NCI-H345 treated with DMSO at 0.1 percent for 48 hours (cell line): ENCODE measurements at regions not wholly inside any gene's neighbourhood (a gene's known extent, or its start where the extent isn't known, plus 50 kb on each side); places are given as distances from the start of the nearest gene placed in this dataset.

ENCODE experiments used
- DNase-seq: peaks from one replicate; lab custom pipeline; 2025; ENCODE audit not compliant: unreplicated experiment; lab: John Stamatoyannopoulos, UW

GRCh38 chr7:19235680-19236079, 90.5 kb upstream of the FERD3L start:
- DNase-seq: no peak

DNA sequence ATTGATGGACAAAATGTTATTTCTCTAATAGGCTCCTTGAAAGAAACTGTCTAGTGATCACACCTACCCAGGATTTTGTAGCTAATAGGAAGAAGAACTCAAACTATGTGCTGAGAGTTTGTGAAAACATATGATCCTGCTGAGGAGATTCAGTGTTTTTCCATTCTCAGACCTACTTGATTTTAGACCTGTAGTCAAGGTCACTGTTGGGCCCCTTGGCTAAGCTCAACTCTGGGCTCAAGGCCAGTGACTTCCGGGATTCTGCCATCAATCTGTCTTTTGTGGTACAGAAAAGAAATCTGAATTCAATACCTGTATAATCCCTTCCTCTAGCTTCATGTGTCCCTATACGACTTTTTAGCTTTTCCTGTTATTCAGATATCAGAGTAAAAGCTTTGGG, 79.7 kb upstream of the FERD3L start:
- DNase-seq: no peak

GRCh38 chr7:19215412-19215811, 70.2 kb upstream of the FERD3L start:
- DNase-seq: no peak

DNA sequence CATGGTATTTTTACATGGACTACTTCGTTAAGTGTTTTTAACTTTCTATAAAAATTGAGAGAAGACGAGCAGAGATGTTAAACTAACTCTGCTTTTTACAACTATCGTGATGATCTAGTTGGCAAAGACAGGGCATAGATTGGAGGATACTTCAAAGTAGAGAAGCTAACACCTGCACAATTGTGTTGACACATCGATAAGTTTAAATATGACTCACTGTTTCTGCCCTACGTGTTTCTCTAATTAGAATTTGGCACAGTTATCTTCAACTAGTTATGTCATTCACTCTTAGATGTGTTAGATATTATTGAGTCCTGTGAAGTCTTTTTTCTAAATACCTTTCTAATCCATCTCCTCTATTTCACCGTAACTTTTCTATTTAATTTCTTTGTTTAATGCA, 68.5 kb upstream of the FERD3L start:
- DNase-seq: no peak

DNA sequence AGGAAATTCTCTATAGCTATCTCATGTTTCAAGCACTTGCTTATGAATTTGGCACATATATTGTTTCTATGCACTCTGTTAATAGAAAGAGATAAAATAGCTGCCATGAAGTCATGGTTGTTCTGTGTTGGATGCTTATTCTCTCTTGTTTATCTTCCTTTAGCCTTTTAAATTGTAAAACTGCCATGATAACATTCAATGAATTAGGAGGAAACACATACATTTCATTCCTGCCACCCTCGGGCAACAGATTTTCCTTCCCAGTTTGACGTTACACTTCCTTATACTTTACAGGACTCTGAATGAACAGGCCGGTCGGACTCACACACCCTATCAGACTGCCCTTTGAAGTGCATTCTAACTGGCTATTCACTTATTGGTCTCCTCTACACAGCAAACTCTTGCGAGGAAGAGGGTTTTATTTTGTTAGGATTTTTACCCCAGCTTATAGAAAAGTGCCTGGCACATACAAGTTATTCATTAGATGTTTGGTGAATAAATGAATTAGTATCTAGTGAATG, 65.7 kb upstream of the FERD3L start:
- DNase-seq: no peak

DNA sequence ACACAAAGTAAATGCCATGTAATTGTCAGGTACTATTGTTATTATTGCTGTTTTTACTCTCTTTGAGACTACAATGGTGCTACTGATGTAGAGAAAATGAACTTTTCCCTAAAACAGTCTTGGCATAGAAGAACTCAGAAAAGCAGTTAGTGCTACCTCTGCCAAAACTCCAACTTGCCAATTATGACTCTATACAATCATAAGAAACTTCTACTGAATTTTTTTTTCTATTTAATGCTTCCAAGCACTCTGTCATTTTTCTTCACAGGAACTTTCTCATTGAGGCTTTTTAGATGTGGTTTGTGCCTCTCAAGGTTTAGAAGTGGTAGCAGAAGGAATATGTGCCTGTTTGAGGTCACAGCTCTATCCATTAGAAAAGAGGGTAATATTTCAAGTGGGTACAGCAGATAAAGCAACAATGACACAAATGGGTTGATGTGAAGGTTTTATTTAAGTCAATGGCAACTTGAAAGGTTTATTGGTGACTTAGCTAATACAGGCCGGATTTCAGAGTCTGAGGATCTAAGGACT, 64.0 kb upstream of the FERD3L start:
- no peak for DNase-seq

GRCh38 chr7:19206721-19207120, 61.5 kb upstream of the FERD3L start:
- no peak for DNase-seq

- no peak for DNase-seq
Measured at GRCh38 chr7:19203686-19204085, 58.5 kb upstream of the FERD3L start.

- DNase-seq: no peak
Measured at GRCh38 chr7:19202599-19202998, 57.4 kb upstream of the FERD3L start.
